ENCODE measurements at regions not wholly inside any gene's neighbourhood (a gene's known extent, or its start where the extent isn't known, plus 50 kb on each side); places are given as distances from the start of the nearest gene placed in this dataset.
"Not testable (repeated sequence)": the region's sequence is repeated elsewhere in the genome, so short reads cannot be mapped to it uniquely, and the experiment has no call there.

GRCh38 chr3:145865399-145866018, 295.5 kb downstream of the PLOD2 start:
- no peak for DNase-seq

- no peak for DNase-seq
These were observed 291.0 kb downstream of the PLOD2 start for GRCh38 chr3:145869958-145870357.

GRCh38 chr3:145882436-145882835, 278.5 kb downstream of the PLOD2 start:
- DNase-seq = no peak

- no peak for DNase-seq
These were observed 271.3 kb downstream of the PLOD2 start for GRCh38 chr3:145889730-145890129.

- no peak for DNase-seq
These were observed 268.1 kb downstream of the PLOD2 start for GRCh38 chr3:145892869-145893268.

DNA sequence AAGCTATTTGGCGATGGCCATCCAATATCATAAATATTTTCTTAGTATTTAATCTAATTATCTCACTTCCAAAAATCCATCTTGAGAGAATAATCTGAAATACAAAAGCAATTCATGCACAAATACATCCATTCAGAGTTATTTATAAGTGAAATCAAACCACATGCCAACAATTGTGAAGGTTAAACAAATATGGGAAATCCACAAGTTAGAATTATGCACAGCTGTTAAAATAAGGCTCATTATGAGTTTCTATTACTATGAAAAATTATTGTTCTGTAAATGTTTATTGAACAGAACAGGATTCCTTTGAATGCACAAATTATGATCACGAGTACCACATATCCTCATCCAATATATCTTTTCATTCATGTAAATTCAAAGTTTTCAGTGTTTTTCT, 267.7 kb downstream of the PLOD2 start:
- no peak for DNase-seq

- DNase-seq = no peak
These were observed 262.5 kb downstream of the PLOD2 start for GRCh38 chr3:145898487-145898886.

- no peak for DNase-seq
These were observed 261.7 kb downstream of the PLOD2 start for GRCh38 chr3:145899241-145899640.

DNA sequence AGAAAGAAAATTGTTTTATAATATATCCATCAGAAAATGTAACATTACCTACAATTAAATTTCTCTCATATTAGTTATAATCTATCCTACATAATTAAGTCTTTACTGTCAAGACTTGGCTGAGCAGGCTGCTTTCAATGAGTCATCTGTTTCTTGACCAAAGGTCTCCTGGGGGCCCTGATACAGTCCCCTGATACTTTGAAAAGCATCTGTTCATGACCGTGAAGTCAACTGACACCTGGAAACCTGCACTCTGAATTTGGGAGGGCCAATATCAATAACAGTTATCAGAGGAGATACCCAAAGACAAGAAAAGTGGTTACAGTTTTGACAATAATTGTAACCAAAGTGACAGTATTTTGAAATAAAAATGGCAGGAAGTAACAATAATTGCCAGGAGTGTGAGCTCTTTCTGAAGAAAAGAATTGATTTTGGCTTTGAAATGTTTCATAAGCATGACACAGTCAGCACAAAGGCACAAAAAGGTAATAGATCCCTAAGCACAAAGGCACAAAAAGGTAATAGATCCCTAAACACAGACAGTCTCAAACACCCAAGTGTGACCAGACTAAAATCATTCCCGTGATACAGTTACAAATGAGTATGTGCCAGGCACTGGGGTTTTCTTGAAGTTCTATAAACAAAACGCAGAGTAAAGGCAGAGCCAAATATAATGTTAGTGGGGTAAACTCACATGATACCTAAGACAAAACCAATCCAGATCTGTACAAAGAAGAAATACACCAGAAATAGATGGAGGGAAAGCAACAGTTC, 260.7 kb downstream of the PLOD2 start:
- DNase-seq = no peak

- DNase-seq = no peak
These were observed 258.8 kb downstream of the PLOD2 start for GRCh38 chr3:145902166-145902565.

DNA sequence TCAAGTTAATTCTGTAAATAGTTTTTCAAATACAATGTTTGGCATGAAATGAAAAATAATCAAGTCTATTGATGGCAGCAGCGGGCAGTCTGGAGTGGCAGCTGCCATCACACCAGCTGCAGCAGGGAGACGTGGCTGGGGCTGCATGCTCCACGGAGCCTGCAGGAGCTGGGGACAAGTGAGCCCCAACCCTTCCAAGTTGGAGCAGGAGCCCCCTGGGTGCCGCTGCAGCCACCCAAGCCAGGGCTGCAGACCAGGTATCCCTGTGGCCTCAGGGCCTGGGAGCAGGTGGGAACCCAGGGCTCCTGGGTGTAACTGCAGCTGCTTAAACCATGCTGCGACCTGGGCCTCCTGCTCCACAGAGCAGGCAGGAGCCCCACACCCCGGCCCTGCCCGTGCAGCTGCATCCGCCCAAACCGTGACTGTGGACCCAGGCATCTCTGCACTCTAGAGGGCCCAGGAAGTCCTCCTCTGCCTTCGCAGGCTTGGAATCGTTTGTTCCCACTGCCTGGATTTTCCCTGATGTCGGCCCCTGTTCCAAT, 257.4 kb downstream of the PLOD2 start:
- DNase-seq = no peak

DNA sequence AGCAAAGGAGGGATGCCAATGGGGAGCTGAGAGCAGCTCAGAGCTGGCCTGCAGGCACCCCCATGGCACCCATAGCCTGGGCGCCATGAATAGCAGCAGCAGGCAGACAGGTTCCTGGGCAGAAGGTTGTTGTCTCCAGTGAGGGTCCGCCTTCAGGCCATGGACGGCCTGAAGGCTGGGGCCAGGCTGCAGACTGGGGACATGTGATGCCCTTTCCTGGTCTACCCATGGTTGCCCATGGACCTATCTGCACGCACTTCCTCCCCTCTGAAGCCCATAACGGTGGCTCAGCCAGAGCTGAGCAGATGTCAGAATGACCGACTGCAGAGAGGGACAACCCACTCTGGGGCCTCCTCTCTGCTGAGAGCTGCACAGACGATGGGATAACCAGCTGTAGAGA, 256.8 kb downstream of the PLOD2 start:
- DNase-seq = no peak

GRCh38 chr3:145906301-145906700, 254.7 kb downstream of the PLOD2 start:
- DNase-seq = no peak

DNA sequence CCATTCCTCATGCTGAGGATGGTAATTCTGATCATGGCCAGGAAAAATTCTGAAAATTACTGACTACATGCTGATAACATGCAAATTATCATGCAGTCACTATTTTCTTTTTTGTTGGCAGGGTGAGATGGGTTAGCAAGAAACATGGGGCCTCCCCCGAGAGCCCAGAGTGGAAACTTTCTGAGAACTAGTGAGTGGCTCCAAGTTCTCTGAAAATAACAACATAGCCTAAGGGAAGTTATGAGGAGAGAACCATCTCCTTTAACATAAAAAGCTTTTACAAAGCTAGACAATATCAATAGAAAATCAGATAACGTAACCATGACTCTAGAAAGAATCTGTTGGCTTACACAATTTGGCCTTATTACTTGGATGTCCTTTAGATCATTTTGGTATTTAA, 254.2 kb downstream of the PLOD2 start:
- DNase-seq = no peak

DNA sequence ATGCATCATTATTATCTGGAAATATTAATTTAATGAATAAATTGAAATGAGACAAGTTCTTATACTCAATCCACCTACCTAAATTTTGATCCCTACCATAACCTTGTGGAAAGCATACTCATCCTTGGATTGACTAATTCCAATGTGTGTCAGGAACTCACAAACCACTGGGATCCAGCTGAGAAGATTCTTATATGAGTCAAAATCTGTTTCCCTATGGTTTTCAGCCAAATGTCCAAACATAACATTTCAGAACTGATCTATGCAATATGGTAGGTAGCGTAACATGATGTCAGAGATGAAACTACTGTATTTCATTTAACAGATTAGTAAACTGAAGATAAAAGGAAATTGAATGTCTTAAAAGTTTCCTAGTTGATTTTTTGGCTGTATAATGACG, 250.0 kb downstream of the PLOD2 start:
- DNase-seq = no peak

DNA sequence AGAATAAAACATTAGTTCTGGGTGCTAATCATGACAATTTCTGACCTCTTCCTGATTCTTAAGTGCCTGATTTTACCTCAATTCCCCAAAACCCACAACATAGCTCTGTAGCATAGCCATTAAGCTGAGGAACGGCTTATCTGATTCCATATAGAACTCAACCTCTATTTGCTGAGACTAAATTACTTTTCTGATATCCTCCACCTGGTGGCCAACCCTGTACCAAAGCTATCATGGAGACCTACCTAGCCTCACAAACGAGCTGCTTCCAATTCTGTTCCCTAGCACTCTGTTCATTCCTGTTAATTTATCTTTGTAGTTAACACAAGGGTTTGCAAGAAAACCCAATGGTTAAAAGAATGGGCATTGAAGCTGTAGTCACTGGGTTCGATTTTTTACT, 245.2 kb downstream of the PLOD2 start:
- no peak for DNase-seq

- not testable (repeated sequence) for DNase-seq
These were observed 233.2 kb downstream of the PLOD2 start for GRCh38 chr3:145927736-145928135.

DNA sequence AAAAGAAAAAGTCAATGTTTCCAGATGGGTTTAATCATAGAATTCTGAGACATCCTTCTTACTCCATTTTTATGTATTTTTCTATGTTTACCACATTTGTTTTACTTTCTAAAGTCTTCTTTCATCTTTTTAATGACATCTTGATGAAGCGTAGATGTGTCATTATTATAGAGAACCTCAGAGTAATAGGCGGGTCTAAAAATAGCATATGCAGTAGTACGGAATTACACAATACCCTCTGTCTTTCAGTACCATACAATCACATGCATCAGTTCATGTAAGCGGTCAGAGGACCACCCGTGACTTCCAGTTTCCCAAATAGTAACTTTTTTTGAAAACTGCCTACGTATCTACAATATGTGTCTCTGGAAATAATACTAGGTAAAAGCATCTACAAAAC, 224.0 kb downstream of the PLOD2 start:
- DNase-seq = no peak

DNA sequence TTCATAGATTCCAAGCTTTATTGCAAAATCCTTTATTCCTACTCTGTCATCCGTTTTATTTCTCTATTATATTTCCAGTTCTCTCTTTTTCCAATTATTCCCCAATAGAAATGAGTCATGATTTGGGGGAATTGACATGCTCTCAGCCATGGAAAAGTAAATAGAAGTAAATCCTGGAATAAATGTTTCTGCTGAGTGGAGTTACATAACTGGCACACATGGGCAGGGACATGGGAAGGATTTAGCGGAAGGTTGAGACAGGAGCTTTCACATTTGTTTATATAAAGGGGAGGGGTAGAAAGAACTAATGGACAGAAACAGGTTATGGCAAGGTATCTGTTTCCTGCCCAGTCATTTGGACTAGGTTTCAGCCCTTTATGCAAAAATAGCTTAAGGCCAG, 221.6 kb downstream of the PLOD2 start:
- no peak for DNase-seq

DNA sequence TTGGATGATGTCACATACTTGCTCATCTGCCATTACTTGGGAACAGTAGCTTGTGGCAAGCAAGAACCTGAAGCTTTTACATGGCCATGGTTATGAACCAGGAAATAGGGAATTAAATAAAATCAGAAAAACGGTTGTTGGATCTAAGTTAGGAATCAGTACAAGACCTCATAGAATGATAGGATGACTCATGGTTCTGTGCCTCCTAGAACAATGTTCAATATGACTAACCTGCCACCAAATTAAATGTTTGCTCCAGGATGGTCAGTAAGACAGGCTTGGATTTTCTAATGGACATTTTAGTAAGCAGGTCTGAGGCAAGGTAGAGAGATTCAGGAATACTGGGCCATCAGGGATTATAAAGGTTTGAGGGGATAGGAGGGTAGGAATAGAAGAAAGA, 218.9 kb downstream of the PLOD2 start:
- DNase-seq = no peak

GRCh38 chr3:145943952-145944351, 217.0 kb downstream of the PLOD2 start:
- DNase-seq = no peak

DNA sequence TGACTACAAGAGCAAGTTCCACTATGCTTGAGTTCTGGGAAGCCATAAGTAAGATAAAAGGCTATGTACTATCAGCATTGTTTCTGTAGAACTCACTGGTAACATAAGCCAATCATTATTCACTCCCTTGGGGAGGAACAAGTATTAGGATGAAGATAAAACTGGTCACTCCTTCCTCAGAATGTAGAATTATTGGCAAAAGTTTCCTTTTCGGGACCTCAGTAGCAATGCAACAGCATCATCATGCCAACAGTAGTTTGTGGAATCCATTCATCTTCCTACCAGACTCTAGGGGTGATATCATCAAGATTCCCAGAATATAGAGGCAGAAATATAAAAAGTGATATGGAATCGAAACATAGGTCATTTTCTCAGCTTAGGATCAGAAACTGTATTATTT, 209.5 kb downstream of the PLOD2 start:
- no peak for DNase-seq

- DNase-seq = no peak
These were observed 208.4 kb downstream of the PLOD2 start for GRCh38 chr3:145952536-145952935.

- DNase-seq = no peak
These were observed 207.7 kb downstream of the PLOD2 start for GRCh38 chr3:145953316-145953715.
